ENCODE measurements at regions not wholly inside any gene's neighbourhood (a gene's known extent, or its start where the extent isn't known, plus 50 kb on each side); places are given as distances from the start of the nearest gene placed in this dataset.

GRCh38 chr17:68705714-68706076, 104.5 kb upstream of the FAM20A start:
- H3K79me2 ChIP-seq, result no peaks in the 10 kb centered on the region
- H3K4me1 ChIP-seq (ENCODE audit: insufficient read depth), result peaks cover 9% of the 10 kb centered on the region
- H3K27ac ChIP-seq, result no peak overlapping the region
- WGBS (ENCODE audit: low lambda C conversion rate, missing lambda C conversion rate), result 88% methylated on average over 3 of the region's 3 CpGs
- H3K9me3 ChIP-seq (ENCODE audit: low read depth), result no peaks in the 10 kb centered on the region
- H3K4me2 ChIP-seq, result no peak overlapping the region
- H3K9me2 ChIP-seq (replicated peaks; ENCODE audit: insufficient read depth), result no peaks in the 10 kb centered on the region
- no peak for DNase-seq (ENCODE audit: low spot score)
- no peak for TF ChIP-seq EZH2phosphoT487 (IDR thresholded peaks at IDR 0.05; ENCODE audit: low read depth, severe bottlenecking, unreplicated experiment)
- no peak for TF ChIP-seq EZH2 (IDR thresholded peaks at IDR 0.05; ENCODE audit: borderline replicate concordance)
- TF ChIP-seq CTCF (IDR thresholded peaks at IDR 0.05; ENCODE audit: poor library complexity), result no peak
- H3K27me3 ChIP-seq, result no peaks in the 10 kb centered on the region
- H3K4me3 ChIP-seq, result no peak overlapping the region
- H4K20me1 ChIP-seq (ENCODE audit: insufficient read depth, poor library complexity, severe bottlenecking), result no peaks in the 10 kb centered on the region
- no peaks in the 10 kb centered on the region for H3K36me3 ChIP-seq (replicated peaks; ENCODE audit: insufficient read depth, low read depth)
- H2AFZ ChIP-seq, result no peak overlapping the region

- Histone ChIP-seq H3K9me3 (ENCODE audit: low read depth) (no peaks in the 10 kb centered on the region), H3K4me2 (no peak overlapping the region), H2AFZ (no peak overlapping the region), H3K27ac (no peak overlapping the region), H3K27me3 (no peaks in the 10 kb centered on the region), H3K36me3 (replicated peaks; ENCODE audit: insufficient read depth, low read depth) (no peaks in the 10 kb centered on the region), H3K79me2 (no peaks in the 10 kb centered on the region), H3K9me2 (replicated peaks; ENCODE audit: insufficient read depth) (no peaks in the 10 kb centered on the region), H4K20me1 (ENCODE audit: insufficient read depth, poor library complexity, severe bottlenecking) (no peaks in the 10 kb centered on the region), H3K4me3 (no peak overlapping the region), H3K4me1 (ENCODE audit: insufficient read depth) (peaks cover 15% of the 10 kb centered on the region)
- WGBS (ENCODE audit: low lambda C conversion rate, missing lambda C conversion rate), result 74% methylated on average over 11 of the region's 11 CpGs
- TF ChIP-seq EZH2phosphoT487 (IDR thresholded peaks at IDR 0.05; ENCODE audit: low read depth, severe bottlenecking, unreplicated experiment) (no peak), EZH2 (IDR thresholded peaks at IDR 0.05; ENCODE audit: borderline replicate concordance) (no peak), CTCF (IDR thresholded peaks at IDR 0.05; ENCODE audit: poor library complexity) (no peak)
- DNase-seq (ENCODE audit: low spot score), result no peak
Observed at GRCh38 chr17:68704871-68705713, 103.9 kb upstream of the FAM20A start.

GRCh38 chr17:68701046-68701445, 99.9 kb upstream of the FAM20A start:
- H3K4me3 ChIP-seq, result no peak overlapping the region
- H4K20me1 ChIP-seq (ENCODE audit: insufficient read depth, poor library complexity, severe bottlenecking), result no peaks in the 10 kb centered on the region
- H2AFZ ChIP-seq, result no peak overlapping the region
- peak overlapping the region; percentile 88 for H3K27ac ChIP-seq
- peaks cover 28% of the 10 kb centered on the region for H3K4me1 ChIP-seq (ENCODE audit: insufficient read depth)
- H3K36me3 ChIP-seq (replicated peaks; ENCODE audit: insufficient read depth, low read depth), result no peaks in the 10 kb centered on the region
- TF ChIP-seq EZH2 (IDR thresholded peaks at IDR 0.05; ENCODE audit: borderline replicate concordance) (no peak), CTCF (IDR thresholded peaks at IDR 0.05; ENCODE audit: poor library complexity) (no peak), EZH2phosphoT487 (IDR thresholded peaks at IDR 0.05; ENCODE audit: low read depth, severe bottlenecking, unreplicated experiment) (no peak)
- 35% methylated on average over 2 of the region's 2 CpGs for WGBS (ENCODE audit: low lambda C conversion rate, missing lambda C conversion rate)
- no peak overlapping the region for H3K4me2 ChIP-seq
- peak; percentile 66 for DNase-seq (ENCODE audit: low spot score)
- H3K79me2 ChIP-seq, result no peaks in the 10 kb centered on the region
- no peaks in the 10 kb centered on the region for H3K9me2 ChIP-seq (replicated peaks; ENCODE audit: insufficient read depth)
- no peaks in the 10 kb centered on the region for H3K9me3 ChIP-seq (ENCODE audit: low read depth)
- no peaks in the 10 kb centered on the region for H3K27me3 ChIP-seq

Measured in hepatocyte (in vitro differentiated cells).